HG03460 (cell line): ENCODE measurements at regions not wholly inside any gene's neighbourhood (a gene's known extent, or its start where the extent isn't known, plus 50 kb on each side); places are given as distances from the start of the nearest gene placed in this dataset.

Source experiments
- ATAC-seq: cut with Tn5 transposase; IDR thresholded peaks from one replicate; pipeline ENCODE4 v1.9.1; 2021; ENCODE audit not compliant: unreplicated experiment

DNA sequence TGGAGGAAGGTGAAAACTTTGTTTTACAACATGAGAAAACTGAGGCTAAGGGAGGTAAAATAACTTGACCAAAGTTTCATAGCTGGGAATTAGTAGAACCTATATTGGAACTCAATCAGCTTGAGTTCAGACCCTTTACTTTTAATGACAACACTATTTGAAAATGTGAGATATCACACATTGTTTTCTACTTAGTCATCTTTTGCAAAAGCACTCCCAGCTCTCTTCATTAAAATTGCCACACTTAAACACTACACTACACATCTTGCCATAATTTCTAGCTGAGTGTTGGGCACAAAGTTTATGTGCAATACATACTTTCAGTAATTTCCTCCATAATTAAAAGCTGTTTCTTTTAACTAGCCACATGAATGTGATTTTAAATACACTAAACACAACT is 230.4 kb upstream of the DCBLD2 start:
- no peak for ATAC-seq

GRCh38 chr3:99128725-99129505 is 227.4 kb upstream of the DCBLD2 start:
- no peak for ATAC-seq

- ATAC-seq: no peak
These were observed 226.7 kb upstream of the DCBLD2 start for GRCh38 chr3:99128235-99128634.

DNA sequence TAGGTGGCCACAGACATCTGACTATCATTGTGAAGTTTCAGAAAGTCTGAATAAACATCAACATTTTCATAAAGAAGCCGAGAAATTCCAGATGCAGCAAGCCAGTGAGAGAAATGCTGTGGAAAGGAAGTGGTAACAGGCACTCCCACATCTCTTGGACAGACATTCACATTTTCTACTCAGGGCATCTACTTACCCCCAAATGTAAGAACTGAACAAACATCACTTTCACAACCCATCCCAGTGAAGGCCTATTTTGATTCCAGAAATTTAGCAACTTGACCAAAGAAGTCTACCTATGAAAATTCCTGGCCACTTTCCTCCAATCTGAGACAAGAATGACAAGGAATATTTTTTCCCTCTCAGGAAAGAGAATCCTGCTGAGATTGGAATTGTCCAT is 224.8 kb upstream of the DCBLD2 start:
- no peak for ATAC-seq

GRCh38 chr3:99119385-99119784 is 217.9 kb upstream of the DCBLD2 start:
- ATAC-seq: no peak

GRCh38 chr3:99118381-99118780 is 216.9 kb upstream of the DCBLD2 start:
- no peak for ATAC-seq

GRCh38 chr3:99114565-99115291 is 213.2 kb upstream of the DCBLD2 start:
- ATAC-seq: no peak

DNA sequence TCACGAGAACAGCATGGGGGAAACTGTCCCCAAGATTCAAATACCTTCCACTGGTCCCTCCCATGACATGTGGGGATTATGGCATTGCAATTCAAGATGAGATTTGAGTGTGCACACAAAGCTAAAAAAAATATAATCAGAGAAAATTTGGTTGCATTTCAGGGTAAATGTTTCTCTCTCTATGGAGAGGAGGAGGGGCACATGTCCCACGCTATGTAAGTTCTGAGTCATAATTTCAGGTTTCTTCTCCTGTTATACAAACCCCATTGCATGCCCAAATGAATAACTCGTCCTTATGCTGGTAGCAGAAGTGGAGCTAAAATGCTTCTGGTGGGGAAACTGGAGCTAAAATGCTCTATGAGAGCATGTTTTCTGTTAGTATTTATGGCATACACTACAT is 209.7 kb upstream of the DCBLD2 start:
- no peak for ATAC-seq

DNA sequence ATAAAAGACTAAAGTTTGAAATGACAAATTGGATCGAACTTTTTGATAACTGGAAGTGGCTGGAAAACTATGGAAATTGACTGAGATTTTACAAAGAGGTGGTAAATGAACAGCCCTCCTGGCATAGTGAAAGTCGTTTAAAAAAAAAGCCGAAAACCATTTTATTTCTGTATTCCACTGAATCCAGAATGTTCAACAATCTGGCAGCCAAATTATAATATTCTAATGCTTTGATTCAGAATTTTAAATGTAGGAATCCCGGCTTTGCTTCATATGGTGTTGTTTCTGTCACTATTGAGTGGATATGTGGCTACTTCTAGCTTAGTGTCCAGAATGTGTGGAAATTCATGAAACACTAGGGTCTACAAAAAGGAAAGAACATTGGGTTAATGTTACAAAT is 208.9 kb upstream of the DCBLD2 start:
- ATAC-seq: no peak

DNA sequence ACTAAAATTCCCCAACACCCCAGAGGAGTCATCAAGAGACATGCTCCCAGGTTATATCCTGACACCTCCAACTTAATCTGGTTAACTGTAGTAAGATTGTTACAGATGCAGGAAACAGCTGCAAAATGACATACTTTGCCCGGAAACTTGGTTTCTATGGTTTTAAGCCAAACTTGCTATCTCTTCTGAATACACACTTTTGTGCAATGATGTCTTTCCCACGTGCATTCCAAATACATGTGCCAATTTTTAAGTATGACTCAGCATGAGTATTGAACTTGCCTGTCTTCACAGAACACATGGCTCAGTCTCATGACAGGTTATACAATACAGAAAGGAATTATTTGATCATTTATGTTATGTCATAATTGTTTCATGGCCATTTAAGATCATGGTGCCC is 207.0 kb upstream of the DCBLD2 start:
- ATAC-seq: no peak

GRCh38 chr3:99094606-99095005 is 193.1 kb upstream of the DCBLD2 start:
- ATAC-seq: no peak

- no peak for ATAC-seq
These were observed 185.8 kb upstream of the DCBLD2 start for GRCh38 chr3:99087277-99087676.

DNA sequence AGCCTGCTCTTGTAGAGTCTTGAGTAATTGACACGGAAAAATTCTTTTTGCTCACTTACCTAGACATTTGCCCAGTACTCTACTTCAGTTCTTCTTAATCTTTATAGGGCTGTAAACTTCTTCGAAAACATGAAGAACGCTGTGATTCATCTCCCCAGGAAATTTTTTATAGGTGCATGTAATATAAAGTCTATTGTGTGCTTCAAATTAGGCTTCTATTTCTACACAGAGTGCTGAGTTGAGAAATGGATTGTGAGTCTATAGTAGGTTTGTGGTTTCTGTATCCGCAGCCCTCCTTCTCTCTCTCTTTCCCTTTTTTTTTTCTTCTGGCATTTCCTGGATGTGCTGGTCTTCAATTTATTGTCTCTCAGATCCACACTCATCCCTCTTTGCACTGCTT is 183.3 kb upstream of the DCBLD2 start:
- no peak for ATAC-seq

DNA sequence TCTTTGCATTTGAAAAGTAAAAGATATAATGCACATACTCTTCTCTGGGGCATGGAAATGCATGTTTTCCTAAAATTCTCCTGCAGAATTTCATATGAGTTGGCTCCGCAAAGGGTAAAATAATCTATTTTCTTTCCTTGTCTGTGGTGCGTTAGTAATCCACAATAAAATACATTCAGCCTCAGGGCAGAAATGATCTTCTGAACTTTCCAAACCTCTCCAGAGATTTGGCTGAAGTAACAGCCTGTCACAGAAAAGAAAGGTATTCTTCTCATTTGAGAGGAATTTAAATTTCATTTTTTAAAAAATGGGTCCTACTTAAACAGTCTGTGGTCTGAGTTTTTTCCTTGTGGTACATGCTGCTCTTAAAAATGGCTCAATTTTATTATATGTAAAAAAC is 182.7 kb upstream of the DCBLD2 start:
- ATAC-seq: no peak

DNA sequence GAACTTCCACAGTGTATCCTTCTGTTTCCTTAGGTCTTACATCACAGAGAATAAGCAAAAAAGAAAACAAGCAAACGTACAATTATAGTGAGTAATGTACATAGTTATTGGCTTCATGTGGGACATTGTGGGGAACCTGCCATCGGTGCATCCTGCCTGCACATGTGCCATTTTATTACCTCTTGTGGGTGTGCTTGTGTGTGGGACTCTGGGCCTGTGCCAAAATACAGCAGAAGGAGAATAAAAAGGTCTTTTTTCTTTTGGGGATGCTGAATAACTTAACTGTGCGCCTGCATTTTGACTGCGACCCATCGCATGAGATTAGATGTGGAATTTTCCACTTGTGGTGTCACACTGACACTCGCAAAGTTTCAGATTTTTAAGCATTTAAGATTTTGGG is 169.6 kb upstream of the DCBLD2 start:
- ATAC-seq: no peak

DNA sequence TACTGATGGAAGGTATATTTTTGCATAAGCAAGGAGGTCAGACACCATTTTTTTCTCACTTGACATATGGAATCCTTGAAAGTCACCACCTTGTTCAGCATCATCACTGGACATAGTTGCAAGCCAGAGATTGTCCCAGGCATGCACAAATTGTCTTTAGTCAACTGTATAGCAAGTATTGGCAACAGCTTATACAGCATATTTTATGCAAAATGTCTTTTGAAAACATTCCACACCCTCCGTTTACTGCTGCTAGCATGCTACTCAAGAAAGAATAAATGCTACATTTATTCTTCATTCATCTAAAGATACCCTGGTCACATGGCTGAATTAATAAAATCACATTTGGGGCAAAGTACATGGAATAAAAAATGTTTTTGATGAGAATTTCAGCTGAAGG is 168.5 kb upstream of the DCBLD2 start:
- no peak for ATAC-seq

DNA sequence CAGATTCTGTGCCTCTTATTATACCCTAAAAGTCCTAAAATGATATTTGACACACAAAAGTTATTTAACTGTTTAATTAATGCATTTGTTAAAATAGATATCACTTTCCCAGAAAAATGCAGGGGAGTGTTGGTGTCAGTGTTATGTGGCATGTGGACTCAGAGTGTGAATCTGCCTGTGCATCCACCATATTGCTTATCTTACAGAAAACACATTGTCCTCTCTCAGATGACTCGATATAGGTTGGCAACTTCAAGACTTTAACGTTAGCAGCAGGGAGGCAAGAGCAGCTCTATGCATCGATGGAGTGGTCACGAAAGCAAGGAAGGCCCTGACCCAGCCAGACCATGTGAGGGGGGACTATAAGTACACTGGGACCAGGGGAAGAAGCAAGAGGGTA is 165.4 kb upstream of the DCBLD2 start:
- ATAC-seq: no peak

- no peak for ATAC-seq
These were observed 147.7 kb upstream of the DCBLD2 start for GRCh38 chr3:99049164-99049563.

- ATAC-seq: no peak
These were observed 140.3 kb upstream of the DCBLD2 start for GRCh38 chr3:99041747-99042146.

GRCh38 chr3:99031778-99032177 is 130.3 kb upstream of the DCBLD2 start:
- no peak for ATAC-seq

DNA sequence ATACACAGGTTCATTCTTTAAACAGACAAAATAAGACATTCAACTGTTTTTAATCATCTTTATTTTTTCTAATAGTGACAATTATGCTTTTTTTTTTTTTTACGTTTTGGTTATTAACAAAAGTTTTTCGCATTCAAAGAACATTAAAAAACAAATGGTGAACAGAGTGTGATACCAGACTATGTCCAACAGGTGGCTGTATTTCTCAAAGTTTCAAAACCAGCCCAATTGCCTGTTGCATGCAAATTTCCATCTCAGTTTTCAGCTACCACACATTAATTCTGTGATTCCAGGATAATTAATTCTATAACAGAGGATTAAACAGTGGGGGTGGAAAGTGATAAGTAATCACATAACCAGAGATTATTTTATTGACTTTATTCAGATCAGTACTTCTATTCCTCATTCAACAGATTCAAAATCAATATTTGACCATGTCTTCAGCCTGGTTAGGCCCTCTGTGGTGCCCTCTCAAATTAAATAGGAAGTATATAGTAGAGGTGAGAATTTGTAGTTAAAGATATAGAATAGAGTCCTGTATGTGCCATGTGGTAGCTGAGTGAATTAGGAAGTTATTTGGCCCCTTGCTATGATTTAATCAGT is 122.2 kb upstream of the DCBLD2 start:
- ATAC-seq: no peak

GRCh38 chr3:99021466-99021865 is 120.0 kb upstream of the DCBLD2 start:
- no peak for ATAC-seq
